ENCODE measurements at regions not wholly inside any gene's neighbourhood (a gene's known extent, or its start where the extent isn't known, plus 50 kb on each side); places are given as distances from the start of the nearest gene placed in this dataset.

- DNase-seq: no peak
- Histone ChIP-seq H3K4me3 (no peak overlapping the region), H3K27ac (no peak overlapping the region), H3K4me1 (no peaks in the 10 kb centered on the region), H3K27me3 (no peaks in the 10 kb centered on the region), H3K9me3 (no peaks in the 10 kb centered on the region), H3K36me3 (no peaks in the 10 kb centered on the region)
- TF ChIP-seq CTCF (IDR thresholded peaks at IDR 0.05): no peak
- no peak for ATAC-seq
- intact Hi-C loops (cut with DNase I): no loop called here
These were observed 65.5 kb upstream of the FOXE1 start for GRCh38 chr9:97787551-97787950.

GRCh38 chr9:97788763-97789663 is 64.0 kb upstream of the FOXE1 start:
- H3K27ac ChIP-seq: no peak overlapping the region
- DNase-seq (no peak), ATAC-seq (peak; percentile 35)
- H3K27me3 ChIP-seq: no peaks in the 10 kb centered on the region
- no peaks in the 10 kb centered on the region for H3K4me1 ChIP-seq
- H3K4me3 ChIP-seq: no peak overlapping the region
- no peaks in the 10 kb centered on the region for H3K9me3 ChIP-seq
- no peak for TF ChIP-seq CTCF (IDR thresholded peaks at IDR 0.05)
- H3K36me3 ChIP-seq: no peaks in the 10 kb centered on the region
- intact Hi-C loops (cut with DNase I): no loop called here

- Histone ChIP-seq H3K4me3 (no peak overlapping the region), H3K4me1 (no peaks in the 10 kb centered on the region), H3K27me3 (no peaks in the 10 kb centered on the region), H3K36me3 (no peaks in the 10 kb centered on the region), H3K9me3 (no peaks in the 10 kb centered on the region), H3K27ac (no peak overlapping the region)
- no peak for TF ChIP-seq CTCF (IDR thresholded peaks at IDR 0.05)
- no peak for DNase-seq
- intact Hi-C loops (cut with DNase I): no loop called here
- no peak for ATAC-seq
These were observed 62.5 kb upstream of the FOXE1 start for GRCh38 chr9:97790542-97790941.

GRCh38 chr9:97791542-97791941 is 61.5 kb upstream of the FOXE1 start:
- Histone ChIP-seq H3K27me3 (no peaks in the 10 kb centered on the region), H3K4me3 (no peak overlapping the region), H3K9me3 (no peaks in the 10 kb centered on the region), H3K27ac (no peak overlapping the region), H3K36me3 (no peaks in the 10 kb centered on the region), H3K4me1 (no peaks in the 10 kb centered on the region)
- ATAC-seq (no peak), DNase-seq (no peak)
- intact Hi-C loops (cut with DNase I): no loop called here
- no peak for TF ChIP-seq CTCF (IDR thresholded peaks at IDR 0.05)

GRCh38 chr9:97793067-97793466 is 60.0 kb upstream of the FOXE1 start:
- DNase-seq (no peak), ATAC-seq (no peak)
- TF ChIP-seq CTCF (IDR thresholded peaks at IDR 0.05): no peak
- H3K27ac ChIP-seq: no peak overlapping the region
- no peaks in the 10 kb centered on the region for H3K4me1 ChIP-seq
- intact Hi-C loops (cut with DNase I): no loop called here
- H3K4me3 ChIP-seq: no peak overlapping the region
- H3K9me3 ChIP-seq: no peaks in the 10 kb centered on the region
- H3K27me3 ChIP-seq: no peaks in the 10 kb centered on the region
- no peaks in the 10 kb centered on the region for H3K36me3 ChIP-seq
